HEK293 (cell line): ENCODE measurements at regions not wholly inside any gene's neighbourhood (a gene's known extent, or its start where the extent isn't known, plus 50 kb on each side); places are given as distances from the start of the nearest gene placed in this dataset.

ENCODE experiments used
- CTCF ChIA-PET: fragments of 350-600 bp; formaldehyde crosslinking; extraction: SDS; loops from one replicate; lab custom pipeline; 2021; ENCODE audit warnings: antibody characterized with exemption; lab: Yijun Ruan, JAX
- POLR2A ChIA-PET: fragments of 300-600 bp; formaldehyde crosslinking; extraction: SDS; loops from one replicate; lab custom pipeline; 2020; ENCODE audit warnings: antibody characterized with exemption, inconsistent platforms; lab: Yijun Ruan, JAX
- H3K27ac ChIP-seq: fragments of 200-500 bp; sonication (Bioruptor generic); 2 replicates; pipeline ENCODE4 v1.5.1; 2014; ENCODE audit warnings: low read depth, low read length, control low read depth, inconsistent platforms; ENCODE audit errors: extremely low read depth
- H3K36me3 ChIP-seq, 2 experiments: fragments of 200-500 bp in 1 of 2; sonication (Bioruptor generic) in 1 of 2; 1 replicate in 1 of 2; 2 replicates in 1 of 2; pipeline ENCODE4 v1.5.1; 2014 to 2017; ENCODE audit warnings: inconsistent platforms in 2 of 2, low read length in 2 of 2; ENCODE audit not compliant: control insufficient read depth in 2 of 2, insufficient read depth in 1 of 2
- H3K4me1 ChIP-seq: fragments of 200-500 bp; sonication (Bioruptor generic); 2 replicates; pipeline ENCODE4 v1.5.1; 2014; ENCODE audit warnings: mild to moderate bottlenecking, low read length, inconsistent platforms; ENCODE audit not compliant: control insufficient read depth, insufficient read depth
- H3K4me3 ChIP-seq: 2 replicates; pipeline ENCODE4 v1.5.1; 2011; ENCODE audit warnings: low read depth, mild to moderate bottlenecking, control low read depth, low read length, moderate library complexity
- H3K9me3 ChIP-seq: fragments of 200-500 bp; sonication (Bioruptor generic); 2 replicates; pipeline ENCODE4 v1.5.1; 2014; ENCODE audit warnings: low read depth, low read length, inconsistent platforms; ENCODE audit not compliant: control insufficient read depth, insufficient read depth
- BCL11B ChIP-seq: fragments of 450-650 bp; formaldehyde crosslinking; IDR thresholded peaks from 2 replicates; pipeline ENCODE4 v1.5.1; 2016; ENCODE audit warnings: low read depth, missing biosample characterization, missing genetic modification characterization
- EGR2 ChIP-seq: fragments of 450-650 bp; formaldehyde crosslinking; IDR thresholded peaks from 2 replicates; pipeline ENCODE4 v1.5.1; 2016; ENCODE audit warnings: low read depth, missing biosample characterization, missing genetic modification characterization
- GLIS1 ChIP-seq: fragments of 450-650 bp; formaldehyde crosslinking; IDR thresholded peaks from 2 replicates; pipeline ENCODE4 v1.5.1; 2016; ENCODE audit warnings: missing biosample characterization, missing genetic modification characterization
- HOXD13 ChIP-seq: sonication (generic); formaldehyde crosslinking; IDR thresholded peaks from 2 replicates; pipeline ENCODE4 v1.8.0; 2022; ENCODE audit warnings: missing genetic modification reagents, borderline replicate concordance
- KLF1 ChIP-seq: fragments of 450-650 bp; formaldehyde crosslinking; IDR thresholded peaks from 2 replicates; pipeline ENCODE4 v1.5.1; 2016; ENCODE audit warnings: missing biosample characterization, missing genetic modification characterization
- KLF7 ChIP-seq: fragments of 450-650 bp; formaldehyde crosslinking; IDR thresholded peaks from 2 replicates; pipeline ENCODE4 v1.5.1; 2016; ENCODE audit warnings: missing biosample characterization, missing genetic modification characterization, borderline replicate concordance
- MEIS1 ChIP-seq: sonication (generic); formaldehyde crosslinking; IDR thresholded peaks from 2 replicates; pipeline ENCODE4 v1.8.1; 2022; ENCODE audit warnings: missing genetic modification reagents, mild to moderate bottlenecking, borderline replicate concordance
- PRDM1 ChIP-seq: fragments of 450-650 bp; formaldehyde crosslinking; IDR thresholded peaks from 2 replicates; pipeline ENCODE4; 2016; ENCODE audit warnings: missing biosample characterization, missing genetic modification characterization
- REPIN1 ChIP-seq: fragments of 450-650 bp; formaldehyde crosslinking; IDR thresholded peaks from 2 replicates; pipeline ENCODE4 v1.5.1; 2017; ENCODE audit warnings: missing biosample characterization, missing genetic modification characterization, low read depth
- TSHZ1 ChIP-seq: fragments of 450-650 bp; formaldehyde crosslinking; IDR thresholded peaks from 2 replicates; pipeline ENCODE4 v1.5.1; 2016; ENCODE audit warnings: missing biosample characterization, missing genetic modification characterization, borderline replicate concordance
- WT1 ChIP-seq: fragments of 450-650 bp; formaldehyde crosslinking; IDR thresholded peaks from 2 replicates; pipeline ENCODE4 v1.5.1; 2016; ENCODE audit warnings: missing biosample characterization, missing genetic modification characterization
- ZBTB17 ChIP-seq: fragments of 450-650 bp; formaldehyde crosslinking; IDR thresholded peaks from 2 replicates; pipeline ENCODE4 v1.5.1; 2016; ENCODE audit warnings: missing biosample characterization, missing genetic modification characterization
- ZBTB20 ChIP-seq: fragments of 450-650 bp; formaldehyde crosslinking; IDR thresholded peaks from 2 replicates; pipeline ENCODE4 v1.5.1; 2016; ENCODE audit warnings: missing biosample characterization, missing genetic modification characterization
- ZFHX2 ChIP-seq: fragments of 450-650 bp; formaldehyde crosslinking; conservative IDR thresholded peaks from 2 replicates; pipeline ENCODE4 v1.5.1; 2016; ENCODE audit warnings: missing biosample characterization, missing genetic modification characterization
- ZIC2 ChIP-seq: fragments of 450-650 bp; formaldehyde crosslinking; IDR thresholded peaks from 2 replicates; pipeline ENCODE4 v1.5.1; 2016; ENCODE audit warnings: missing biosample characterization, missing genetic modification characterization
- ZNF148 ChIP-seq: fragments of 450-650 bp; formaldehyde crosslinking; IDR thresholded peaks from 2 replicates; pipeline ENCODE4 v1.5.0; 2017; ENCODE audit warnings: missing biosample characterization, missing genetic modification characterization, borderline replicate concordance
- ZNF175 ChIP-seq: fragments of 450-650 bp; formaldehyde crosslinking; IDR thresholded peaks from 2 replicates; pipeline ENCODE4 v1.5.1; 2016; ENCODE audit warnings: missing biosample characterization, missing genetic modification characterization
- ZNF202 ChIP-seq: fragments of 450-650 bp; formaldehyde crosslinking; IDR thresholded peaks from 2 replicates; pipeline ENCODE4 v1.5.1; 2016; ENCODE audit warnings: missing biosample characterization, missing genetic modification characterization, borderline replicate concordance
- ZNF24 ChIP-seq: fragments of 450-650 bp; formaldehyde crosslinking; IDR thresholded peaks from 2 replicates; pipeline ENCODE4 v1.5.1; 2016; ENCODE audit warnings: missing biosample characterization, missing genetic modification characterization
- ZNF473 ChIP-seq: fragments of 450-650 bp; formaldehyde crosslinking; IDR thresholded peaks from 2 replicates; pipeline ENCODE4 v1.5.1; 2017; ENCODE audit warnings: missing biosample characterization, missing genetic modification characterization
- ZNF596 ChIP-seq: fragments of 450-650 bp; IDR thresholded peaks from 2 replicates; pipeline ENCODE4 v1.5.0; 2018; ENCODE audit warnings: missing biosample characterization, mild to moderate bottlenecking, missing genetic modification characterization, moderate library complexity
- ZNF610 ChIP-seq: fragments of 450-650 bp; formaldehyde crosslinking; IDR thresholded peaks from 2 replicates; pipeline ENCODE4 v1.5.1; 2016; ENCODE audit warnings: missing biosample characterization, missing genetic modification characterization, borderline replicate concordance
- ZNF654 ChIP-seq: fragments of 450-650 bp; formaldehyde crosslinking; IDR thresholded peaks from 2 replicates; pipeline ENCODE4 v1.5.1; 2016; ENCODE audit warnings: low read depth, missing biosample characterization, missing genetic modification characterization
- ZNF701 ChIP-seq: fragments of 450-650 bp; formaldehyde crosslinking; IDR thresholded peaks from 2 replicates; pipeline ENCODE4 v1.5.1; 2016; ENCODE audit warnings: missing biosample characterization, missing genetic modification characterization
- ZSCAN23 ChIP-seq: fragments of 450-650 bp; formaldehyde crosslinking; IDR thresholded peaks from 2 replicates; pipeline ENCODE4 v1.5.1; 2016; ENCODE audit warnings: missing biosample characterization, missing genetic modification characterization

- ChIA-PET CTCF (interaction anchor here (0.6 to 0.8 kb wide), 3 partner anchors 18 to 432 kb away, joined by 3 to 4 read pairs (median 4); no protein-coding TSS in a partner anchor), POLR2A (no interaction called here)
- peaks cover 2% of the 10 kb centered on the region; the same call in 1 of the 2 replicates for H3K4me1 ChIP-seq
- no peak overlapping the region for H3K27ac ChIP-seq
- no peak overlapping the region for H3K4me3 ChIP-seq
- H3K9me3 ChIP-seq = no peaks in the 10 kb centered on the region
- H3K36me3 ChIP-seq = no peaks in the 10 kb centered on the region
- TF ChIP-seq ZIC2 (tag by site-specific recombination) = peak; percentile 95
- TF ChIP-seq KLF1 (tag by site-specific recombination) = peak; percentile 49; the same call in 1 of the 2 replicates
- TF ChIP-seq BCL11B = no peak
- no peak for TF ChIP-seq PRDM1 (tag by site-specific recombination)
- TF ChIP-seq GLIS1 (tag by site-specific recombination) = peak; percentile 44; the same call in 1 of the 2 replicates
- no peak for TF ChIP-seq ZNF654 (tag by site-specific recombination)
- peak; percentile 37; the same call in 1 of the 2 replicates for TF ChIP-seq EGR2 (tag by site-specific recombination)
- TF ChIP-seq ZNF148 (tag by site-specific recombination) = no peak
- no peak for TF ChIP-seq ZNF175 (tag by site-specific recombination)
- TF ChIP-seq ZFHX2 (tag by site-specific recombination) = peak; percentile 49
- no peak for TF ChIP-seq ZNF596 (tag by site-specific recombination)
- TF ChIP-seq, all 188 proteins: peak for 5
Observed at GRCh38 chr12:131536337-131536736, 174.6 kb upstream of the SFSWAP start.

- H3K27ac ChIP-seq = no peak overlapping the region
- CTCF ChIA-PET = interaction anchor here (0.7 to 0.8 kb wide), 2 partner anchors 404 to 433 kb away, joined by 3 to 4 read pairs; no protein-coding TSS in a partner anchor
- no peaks in the 10 kb centered on the region for H3K9me3 ChIP-seq
- H3K36me3 ChIP-seq = no peaks in the 10 kb centered on the region
- TF ChIP-seq ZNF473 (tag by site-specific recombination) (no peak), TSHZ1 (tag by site-specific recombination) (no peak), ZNF24 (tag by site-specific recombination) (no peak), MEIS1 (no peak), ZBTB17 (tag by site-specific recombination) (no peak), ZNF701 (no peak), KLF7 (tag by site-specific recombination) (no peak), REPIN1 (tag by site-specific recombination) (no peak), ZSCAN23 (tag by site-specific recombination) (no peak), ZNF202 (tag by site-specific recombination) (no peak), ZBTB20 (no peak), HOXD13 (CRISPR knock-in tag) (no peak), ZNF610 (tag by site-specific recombination) (no peak), WT1 (tag by site-specific recombination) (no peak)
- H3K4me3 ChIP-seq = no peak overlapping the region
- POLR2A ChIA-PET = no interaction called here
- H3K4me1 ChIP-seq = peaks cover 2% of the 10 kb centered on the region; the same call in 1 of the 2 replicates
Observed at GRCh38 chr12:131536766-131537165, 174.1 kb upstream of the SFSWAP start.
